OCI-LY1 (cell line): ENCODE measurements at regions not wholly inside any gene's neighbourhood (a gene's known extent, or its start where the extent isn't known, plus 50 kb on each side); places are given as distances from the start of the nearest gene placed in this dataset.

Experiments
- H2AFZ ChIP-seq: fragments of 200-600 bp; sonication (generic), shearing (Covaris generic); 2 replicates; pipeline ENCODE4 v1.6.0; 2014; ENCODE audit warnings: antibody characterized with exemption, mild to moderate bottlenecking, low read length
- H3F3A ChIP-seq: fragments of 200-600 bp; sonication (generic), shearing (Covaris generic); 2 replicates; pipeline ENCODE4 v1.6.0; 2014; ENCODE audit warnings: mild to moderate bottlenecking, antibody characterized with exemption, low read length, moderate library complexity; ENCODE audit not compliant: insufficient read depth
- H3K27ac ChIP-seq: fragments of 200-600 bp; sonication (generic); 2 replicates; pipeline ENCODE4 v1.5.1; 2014; ENCODE audit warnings: low read length, mixed run types, mild to moderate bottlenecking, low read depth; ENCODE audit not compliant: poor library complexity, severe bottlenecking
- H3K27me3 ChIP-seq: fragments of 200-600 bp; sonication (generic); 2 replicates; pipeline ENCODE4 v1.6.0; 2014; ENCODE audit warnings: antibody characterized with exemption, mild to moderate bottlenecking, low read length, moderate library complexity; ENCODE audit not compliant: insufficient read depth
- H3K36me3 ChIP-seq: fragments of 200-600 bp; sonication (generic); 2 replicates; pipeline ENCODE4 v1.6.1; 2014; ENCODE audit warnings: mild to moderate bottlenecking, antibody characterized with exemption, low read length, moderate library complexity, mixed read lengths; ENCODE audit not compliant: insufficient read depth
- H3K4me1 ChIP-seq: fragments of 200-600 bp; sonication (generic); 2 replicates; pipeline ENCODE4 v1.5.1; 2014; ENCODE audit warnings: mild to moderate bottlenecking, low read length, moderate library complexity; ENCODE audit not compliant: insufficient read depth, severe bottlenecking
- H3K4me2 ChIP-seq: fragments of 200-600 bp; sonication (generic), shearing (Covaris generic); 2 replicates; pipeline ENCODE4 v1.6.1; 2014; ENCODE audit warnings: low read length
- H3K4me3 ChIP-seq: fragments of 200-600 bp; sonication (generic); 2 replicates; pipeline ENCODE4 v1.5.1; 2014; ENCODE audit warnings: low read length, low read depth, mild to moderate bottlenecking, mixed read lengths; ENCODE audit not compliant: poor library complexity, severe bottlenecking
- H3K79me2 ChIP-seq: fragments of 200-600 bp; shearing (Covaris generic); 2 replicates; pipeline ENCODE4 v1.6.1; 2016; ENCODE audit warnings: mixed run types, low read length, mixed read lengths; ENCODE audit not compliant: insufficient read depth
- H3K9ac ChIP-seq: fragments of 200-600 bp; sonication (generic), shearing (Covaris generic); 2 replicates; pipeline ENCODE4 v1.6.1; 2014; ENCODE audit warnings: mild to moderate bottlenecking, low read length, mixed read lengths
- H3K9me2 ChIP-seq: fragments of 200-600 bp; sonication (generic), shearing (Covaris generic); 2 replicates; pipeline ENCODE4 v1.6.1; 2014; ENCODE audit warnings: low read depth, mild to moderate bottlenecking, low read length, mixed read lengths
- H3K9me3 ChIP-seq: fragments of 200-600 bp; shearing (Covaris generic); 2 replicates; pipeline ENCODE4 v1.6.1; 2014; ENCODE audit warnings: low read length, mixed read lengths
- H4K20me1 ChIP-seq: fragments of 200-600 bp; sonication (generic), shearing (Covaris generic); 2 replicates; pipeline ENCODE4 v1.6.0; 2016; ENCODE audit warnings: mild to moderate bottlenecking, low read length; ENCODE audit not compliant: insufficient read depth
- CTCF ChIP-seq: fragments of 200-600 bp; sonication (generic), shearing (Covaris generic); IDR thresholded peaks from 2 replicates; pipeline ENCODE4 v1.5.1; 2017; ENCODE audit warnings: mild to moderate bottlenecking, antibody characterized with exemption, low read length, moderate library complexity, mixed read lengths
- EZH2 ChIP-seq: fragments of 200-600 bp; sonication (generic), shearing (Covaris generic); IDR thresholded peaks from 2 replicates; pipeline ENCODE4 v1.8.0; 2017; ENCODE audit warnings: borderline replicate concordance, mixed run types, mild to moderate bottlenecking, antibody characterized with exemption, low read length, moderate library complexity, mixed read lengths

DNA sequence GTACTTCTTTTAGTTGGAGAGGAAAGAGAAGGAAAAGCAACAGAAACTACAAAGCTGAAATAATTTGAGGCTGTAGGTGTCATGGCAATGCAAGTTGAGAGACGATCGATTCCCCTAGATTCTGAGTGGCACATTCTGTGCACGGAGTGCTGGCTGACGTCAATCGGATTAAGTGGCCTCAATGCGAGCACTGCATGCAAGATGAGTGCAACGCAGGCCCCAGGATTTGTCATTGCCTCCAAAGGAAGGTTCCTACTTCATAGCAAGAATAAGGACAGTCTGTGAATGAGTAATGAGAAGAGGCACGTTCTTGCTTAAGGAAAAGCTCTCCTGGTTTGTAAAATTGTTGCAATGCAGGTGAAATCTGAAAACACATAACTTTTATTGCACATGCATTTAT lies 892.4 kb downstream of the KCNA4 start:
- Histone ChIP-seq H3K36me3 (no peaks in the 10 kb centered on the region), H3K79me2 (no peaks in the 10 kb centered on the region), H3K9ac (no peak overlapping the region), H3K27ac (no peak overlapping the region), H3K4me2 (no peak overlapping the region), H4K20me1 (no peaks in the 10 kb centered on the region), H3K9me2 (no peaks in the 10 kb centered on the region), H3K9me3 (no peaks in the 10 kb centered on the region), H3K4me3 (no peak overlapping the region), H3K4me1 (no peaks in the 10 kb centered on the region), H3K27me3 (no peaks in the 10 kb centered on the region), H3F3A (no peaks in the 10 kb centered on the region), H2AFZ (no peak overlapping the region)
- TF ChIP-seq CTCF (no peak), EZH2 (no peak)

- H3K9ac ChIP-seq: no peak overlapping the region
- no peak overlapping the region for H2AFZ ChIP-seq
- no peaks in the 10 kb centered on the region for H3K79me2 ChIP-seq
- no peak overlapping the region for H3K4me2 ChIP-seq
- no peaks in the 10 kb centered on the region for H3F3A ChIP-seq
- no peak overlapping the region for H3K4me3 ChIP-seq
- no peaks in the 10 kb centered on the region for H4K20me1 ChIP-seq
- no peaks in the 10 kb centered on the region for H3K36me3 ChIP-seq
- no peaks in the 10 kb centered on the region for H3K4me1 ChIP-seq
- no peak for TF ChIP-seq EZH2
- no peak for TF ChIP-seq CTCF
- H3K9me3 ChIP-seq: no peaks in the 10 kb centered on the region
- H3K9me2 ChIP-seq: no peaks in the 10 kb centered on the region
- H3K27me3 ChIP-seq: no peaks in the 10 kb centered on the region
- no peak overlapping the region for H3K27ac ChIP-seq
Measured at GRCh38 chr11:29119707-29120618, 896.9 kb downstream of the KCNA4 start.

DNA sequence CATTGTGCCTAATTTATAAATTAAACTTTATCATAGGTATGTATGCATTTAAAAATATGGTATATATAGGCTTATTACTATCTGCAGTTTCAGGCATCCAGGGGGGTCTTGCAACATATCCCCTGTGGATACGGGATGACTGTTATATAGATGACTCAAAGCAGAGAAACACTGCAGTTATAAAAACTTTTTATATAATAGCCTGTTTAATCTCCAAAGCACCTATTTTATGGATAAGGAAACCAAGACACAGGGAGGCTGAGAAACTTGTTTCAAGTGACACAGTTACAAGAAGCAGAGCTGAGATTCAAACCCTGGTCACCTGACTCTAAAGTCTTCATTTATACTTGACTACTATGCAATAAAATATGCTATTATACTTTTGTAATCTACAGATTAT lies 897.7 kb downstream of the KCNA4 start:
- no peaks in the 10 kb centered on the region for H3K9me2 ChIP-seq
- H3K4me3 ChIP-seq: no peak overlapping the region
- H3K36me3 ChIP-seq: no peaks in the 10 kb centered on the region
- no peak overlapping the region for H2AFZ ChIP-seq
- H4K20me1 ChIP-seq: no peaks in the 10 kb centered on the region
- no peak overlapping the region for H3K9ac ChIP-seq
- no peak overlapping the region for H3K4me2 ChIP-seq
- H3F3A ChIP-seq: no peaks in the 10 kb centered on the region
- no peaks in the 10 kb centered on the region for H3K79me2 ChIP-seq
- H3K27ac ChIP-seq: no peak overlapping the region
- H3K9me3 ChIP-seq: no peaks in the 10 kb centered on the region
- H3K27me3 ChIP-seq: no peaks in the 10 kb centered on the region
- TF ChIP-seq EZH2 (no peak), CTCF (no peak)
- no peaks in the 10 kb centered on the region for H3K4me1 ChIP-seq
